ENCODE measurements at regions not wholly inside any gene's neighbourhood (a gene's known extent, or its start where the extent isn't known, plus 50 kb on each side); places are given as distances from the start of the nearest gene placed in this dataset.

DNA sequence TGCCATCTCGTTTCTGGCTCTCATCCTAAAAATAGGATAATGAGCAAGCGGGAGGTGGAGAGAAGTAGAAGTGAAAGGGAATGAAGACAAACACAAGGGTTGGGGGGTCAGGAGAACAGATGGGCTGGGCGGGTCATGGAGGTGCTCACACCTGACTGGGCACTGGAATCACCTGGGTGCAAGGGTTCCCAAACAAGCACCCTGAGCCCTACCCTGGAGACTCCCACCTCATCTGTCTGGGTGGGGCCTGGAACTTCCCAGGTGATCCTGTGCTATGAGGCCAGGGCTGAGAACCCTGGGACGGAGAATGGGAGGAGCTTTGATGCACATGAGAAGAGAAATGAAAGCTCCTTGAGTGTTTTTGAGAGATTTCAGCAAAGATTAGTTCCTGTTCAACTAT, 223.6 kb downstream of the ANKRD60 start:
- H3K79me2 ChIP-seq (ENCODE audit: insufficient read depth, low read length): no peaks in the 10 kb centered on the region
- no peaks in the 10 kb centered on the region for H3F3A ChIP-seq (ENCODE audit: insufficient read depth, low read length)
- no peaks in the 10 kb centered on the region for H3K9me3 ChIP-seq (ENCODE audit: low read length)
- no peaks in the 10 kb centered on the region for H3K9me2 ChIP-seq (ENCODE audit: low read depth, low read length)
- H3K4me3 ChIP-seq (ENCODE audit: low read depth, low read length, poor library complexity, severe bottlenecking): no peak overlapping the region
- H3K27ac ChIP-seq (ENCODE audit: low read depth, low read length, poor library complexity, severe bottlenecking): no peak overlapping the region
- no peak overlapping the region for H2AFZ ChIP-seq (ENCODE audit: low read length)
- H3K4me2 ChIP-seq (ENCODE audit: low read length): no peak overlapping the region
- H3K27me3 ChIP-seq (ENCODE audit: insufficient read depth, low read length): no peaks in the 10 kb centered on the region
- no peaks in the 10 kb centered on the region for H3K36me3 ChIP-seq (ENCODE audit: insufficient read depth, low read length)
- no peak overlapping the region for H3K9ac ChIP-seq (ENCODE audit: low read length)
- no peaks in the 10 kb centered on the region for H4K20me1 ChIP-seq (ENCODE audit: insufficient read depth, low read length)
- TF ChIP-seq EZH2 (IDR thresholded peaks at IDR 0.05; ENCODE audit: borderline replicate concordance, low read length) (no peak), CTCF (IDR thresholded peaks at IDR 0.05; ENCODE audit: low read length) (no peak)
- H3K4me1 ChIP-seq (ENCODE audit: insufficient read depth, low read length, severe bottlenecking): no peaks in the 10 kb centered on the region

DNA sequence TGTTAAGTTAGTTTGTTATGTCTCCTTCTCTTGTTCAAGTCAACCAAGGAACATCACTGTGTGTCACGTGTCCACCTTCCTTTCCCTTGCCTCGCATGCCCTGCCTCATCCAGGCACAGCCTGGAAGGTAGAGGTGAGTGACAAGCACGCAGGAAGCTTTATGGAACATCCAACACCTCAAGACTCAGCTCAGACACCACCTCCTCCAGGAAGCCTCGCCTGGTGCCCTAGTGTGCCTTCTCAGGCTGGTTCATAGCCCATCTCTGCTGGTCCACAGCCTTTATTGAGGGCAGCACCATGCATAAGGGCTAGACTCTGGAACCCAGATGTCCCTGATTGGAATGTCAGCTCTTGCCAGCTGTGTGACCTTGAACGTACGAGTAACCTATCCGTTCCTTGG, 224.3 kb downstream of the ANKRD60 start:
- TF ChIP-seq EZH2 (IDR thresholded peaks at IDR 0.05; ENCODE audit: borderline replicate concordance, low read length) (no peak), CTCF (IDR thresholded peaks at IDR 0.05; ENCODE audit: low read length) (no peak)
- H3K4me2 ChIP-seq (ENCODE audit: low read length): no peak overlapping the region
- no peaks in the 10 kb centered on the region for H3K27me3 ChIP-seq (ENCODE audit: insufficient read depth, low read length)
- H4K20me1 ChIP-seq (ENCODE audit: insufficient read depth, low read length): no peaks in the 10 kb centered on the region
- H3K36me3 ChIP-seq (ENCODE audit: insufficient read depth, low read length): no peaks in the 10 kb centered on the region
- no peak overlapping the region for H3K9ac ChIP-seq (ENCODE audit: low read length)
- H3K27ac ChIP-seq (ENCODE audit: low read depth, low read length, poor library complexity, severe bottlenecking): no peak overlapping the region
- H3K9me2 ChIP-seq (ENCODE audit: low read depth, low read length): no peaks in the 10 kb centered on the region
- no peak overlapping the region for H3K4me3 ChIP-seq (ENCODE audit: low read depth, low read length, poor library complexity, severe bottlenecking)
- H2AFZ ChIP-seq (ENCODE audit: low read length): no peak overlapping the region
- H3K9me3 ChIP-seq (ENCODE audit: low read length): no peaks in the 10 kb centered on the region
- no peaks in the 10 kb centered on the region for H3K4me1 ChIP-seq (ENCODE audit: insufficient read depth, low read length, severe bottlenecking)
- H3K79me2 ChIP-seq (ENCODE audit: insufficient read depth, low read length): no peaks in the 10 kb centered on the region
- H3F3A ChIP-seq (ENCODE audit: insufficient read depth, low read length): no peaks in the 10 kb centered on the region

DNA sequence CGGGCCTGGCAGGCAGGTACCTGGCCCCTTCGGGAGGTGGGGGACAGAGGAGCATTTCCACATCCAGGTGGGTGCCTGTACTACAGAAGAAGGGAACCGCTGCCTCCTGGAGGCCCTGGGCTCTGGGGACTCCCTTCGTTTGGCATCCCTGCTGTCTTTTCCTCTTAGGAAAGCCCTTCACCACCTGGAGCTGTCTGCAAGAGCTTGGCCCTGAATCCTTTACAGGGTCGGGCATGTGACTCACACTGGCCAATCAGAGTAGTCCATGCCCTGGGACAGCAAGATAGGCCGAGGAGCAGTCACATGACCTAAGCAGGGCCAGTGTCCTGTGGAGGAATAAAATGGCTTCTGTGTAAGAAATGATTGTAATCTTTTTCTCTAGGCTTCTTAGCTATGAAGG, 224.9 kb downstream of the ANKRD60 start:
- TF ChIP-seq EZH2 (IDR thresholded peaks at IDR 0.05; ENCODE audit: borderline replicate concordance, low read length) (no peak), CTCF (IDR thresholded peaks at IDR 0.05; ENCODE audit: low read length) (no peak)
- Histone ChIP-seq H3K4me1 (ENCODE audit: insufficient read depth, low read length, severe bottlenecking) (no peaks in the 10 kb centered on the region), H3K36me3 (ENCODE audit: insufficient read depth, low read length) (no peaks in the 10 kb centered on the region), H3K27me3 (ENCODE audit: insufficient read depth, low read length) (no peaks in the 10 kb centered on the region), H3F3A (ENCODE audit: insufficient read depth, low read length) (no peaks in the 10 kb centered on the region), H2AFZ (ENCODE audit: low read length) (no peak overlapping the region), H4K20me1 (ENCODE audit: insufficient read depth, low read length) (no peaks in the 10 kb centered on the region), H3K27ac (ENCODE audit: low read depth, low read length, poor library complexity, severe bottlenecking) (no peak overlapping the region), H3K4me2 (ENCODE audit: low read length) (no peak overlapping the region), H3K4me3 (ENCODE audit: low read depth, low read length, poor library complexity, severe bottlenecking) (no peak overlapping the region), H3K9me3 (ENCODE audit: low read length) (no peaks in the 10 kb centered on the region), H3K9ac (ENCODE audit: low read length) (no peak overlapping the region), H3K79me2 (ENCODE audit: insufficient read depth, low read length) (no peaks in the 10 kb centered on the region), H3K9me2 (ENCODE audit: low read depth, low read length) (no peaks in the 10 kb centered on the region)

All from OCI-LY1 (cell line).